NB4 (cell line): ENCODE measurements at regions not wholly inside any gene's neighbourhood (a gene's known extent, or its start where the extent isn't known, plus 50 kb on each side); places are given as distances from the start of the nearest gene placed in this dataset.

Source experiments
- DNase-seq: peaks from one replicate; pipeline ENCODE4 v3.0.0; 2010; ENCODE audit warnings: low read depth
- H3K4me3 ChIP-seq: one replicate; pipeline ENCODE4 v1.5.1; 2011; ENCODE audit warnings: mild to moderate bottlenecking, low read depth, low read length, moderate library complexity
- CTCF ChIP-seq: IDR thresholded peaks from one replicate; pipeline ENCODE4 v1.5.1; 2012; ENCODE audit warnings: low read depth, low read length
- MAX ChIP-seq: IDR thresholded peaks from 2 replicates; pipeline ENCODE4 v1.6.1; 2011; ENCODE audit warnings: low read depth, low read length
- MYC ChIP-seq: IDR thresholded peaks from 2 replicates; pipeline ENCODE4 v1.6.1; 2011; ENCODE audit warnings: low read depth, low read length
- POLR2A ChIP-seq: IDR thresholded peaks from 2 replicates; pipeline ENCODE4 v1.6.1; 2011; ENCODE audit warnings: mild to moderate bottlenecking; ENCODE audit not compliant: insufficient read length; ENCODE audit errors: extremely low read depth

GRCh38 chr10:107413971-107414370 is 249.5 kb upstream of the SORCS1 start:
- DNase-seq: no peak
- no peak overlapping the region for H3K4me3 ChIP-seq
- TF ChIP-seq MAX (no peak), MYC (no peak), POLR2A (no peak)

- TF ChIP-seq MYC (no peak), CTCF (peak; percentile 16)
- no peak overlapping the region for H3K4me3 ChIP-seq
- peak; percentile 51 for DNase-seq
Measured at GRCh38 chr10:107409522-107409921, 245.0 kb upstream of the SORCS1 start.

GRCh38 chr10:107398115-107398514 is 233.6 kb upstream of the SORCS1 start:
- no peak for TF ChIP-seq CTCF
- no peak for TF ChIP-seq MAX
- no peak for TF ChIP-seq MYC
- no peak for TF ChIP-seq POLR2A
- DNase-seq: no peak
- H3K4me3 ChIP-seq: no peak overlapping the region

GRCh38 chr10:107391901-107392300 is 227.4 kb upstream of the SORCS1 start:
- H3K4me3 ChIP-seq: no peak overlapping the region
- TF ChIP-seq MAX (no peak), CTCF (no peak), POLR2A (no peak), MYC (no peak)
- DNase-seq: no peak

- no peak overlapping the region for H3K4me3 ChIP-seq
- TF ChIP-seq POLR2A (no peak), MYC (no peak), MAX (no peak), CTCF (no peak)
- DNase-seq: no peak
Measured at GRCh38 chr10:107390563-107390962, 226.1 kb upstream of the SORCS1 start.

- no peak for DNase-seq
- no peak for TF ChIP-seq MAX
- no peak overlapping the region for H3K4me3 ChIP-seq
Measured at GRCh38 chr10:107383357-107383756, 218.9 kb upstream of the SORCS1 start.

GRCh38 chr10:107379601-107380000 is 215.1 kb upstream of the SORCS1 start:
- no peak for DNase-seq
- no peak overlapping the region for H3K4me3 ChIP-seq
- TF ChIP-seq POLR2A (no peak), CTCF (no peak), MYC (no peak), MAX (no peak)
